Hepatocyte (in vitro differentiated cells): ENCODE measurements at regions not wholly inside any gene's neighbourhood (a gene's known extent, or its start where the extent isn't known, plus 50 kb on each side); places are given as distances from the start of the nearest gene placed in this dataset.

Source experiments
- DNase-seq: peaks from one replicate; pipeline ENCODE4 v3.0.0-alpha.2; 2016; ENCODE audit warnings: low spot score
- H2AFZ ChIP-seq: fragments of 200-600 bp; sonication (generic); 2 replicates; pipeline ENCODE4 v1.6.0; 2016; ENCODE audit warnings: antibody characterized with exemption, mild to moderate bottlenecking
- H3K27ac ChIP-seq: fragments of 200-600 bp; sonication (generic); 2 replicates; pipeline ENCODE4 v1.5.1; 2016; ENCODE audit warnings: mild to moderate bottlenecking
- H3K27me3 ChIP-seq: fragments of 200-600 bp; sonication (generic); 2 replicates; pipeline ENCODE4 v1.6.1; 2016
- H3K36me3 ChIP-seq: fragments of 200-600 bp; sonication (generic); replicated peaks from 2 replicates; pipeline ENCODE4 v1.5.1; 2016; ENCODE audit warnings: low read depth; ENCODE audit not compliant: insufficient read depth
- H3K4me1 ChIP-seq: fragments of 200-600 bp; sonication (generic); 2 replicates; pipeline ENCODE4 v1.5.1; 2016; ENCODE audit warnings: mild to moderate bottlenecking, moderate library complexity; ENCODE audit not compliant: insufficient read depth
- H3K4me2 ChIP-seq: fragments of 200-600 bp; sonication (generic); 2 replicates; pipeline ENCODE4 v1.6.0; 2016
- H3K4me3 ChIP-seq: fragments of 200-600 bp; sonication (generic); 2 replicates; pipeline ENCODE4 v1.5.1; 2016; ENCODE audit warnings: mild to moderate bottlenecking
- H3K79me2 ChIP-seq: fragments of 200-600 bp; sonication (generic); 2 replicates; pipeline ENCODE4 v1.6.0; 2017; ENCODE audit warnings: mild to moderate bottlenecking
- H3K9me2 ChIP-seq: fragments of 200-600 bp; sonication (generic); replicated peaks from 2 replicates; pipeline ENCODE4 v1.6.0; 2017; ENCODE audit warnings: mild to moderate bottlenecking; ENCODE audit not compliant: insufficient read depth
- H3K9me3 ChIP-seq: fragments of 200-600 bp; sonication (generic); 2 replicates; pipeline ENCODE4 v1.5.1; 2016; ENCODE audit warnings: low read depth, mild to moderate bottlenecking
- H4K20me1 ChIP-seq: fragments of 200-600 bp; sonication (generic); 2 replicates; pipeline ENCODE4 v1.6.0; 2016; ENCODE audit warnings: mild to moderate bottlenecking; ENCODE audit not compliant: insufficient read depth, poor library complexity, severe bottlenecking
- EZH2 ChIP-seq: fragments of 200-600 bp; sonication (generic); IDR thresholded peaks from 2 replicates; pipeline ENCODE4 v1.6.1; 2016; ENCODE audit warnings: antibody characterized with exemption, mild to moderate bottlenecking, borderline replicate concordance
- EZH2phosphoT487 ChIP-seq: fragments of 200-600 bp; sonication (generic); IDR thresholded peaks from one replicate; pipeline ENCODE4 v1.6.1; 2018; ENCODE audit warnings: antibody characterized with exemption, mild to moderate bottlenecking, low read depth, moderate library complexity; ENCODE audit not compliant: unreplicated experiment, severe bottlenecking
- WGBS: methylation state at CpG from one replicate; pipeline ENCODE4 v1.1.6; 2016; ENCODE audit warnings: low lambda C conversion rate; ENCODE audit errors: missing lambda C conversion rate; 5-methylcytosine and 5-hydroxymethylcytosine counted together
- TF ChIP-seq, protein P1 (sequence below): fragments of 200-600 bp; sonication (generic); IDR thresholded peaks from 2 replicates; pipeline ENCODE4 v1.5.1; 2016; ENCODE audit warnings: antibody characterized with exemption, mild to moderate bottlenecking; ENCODE audit not compliant: poor library complexity

DNA sequence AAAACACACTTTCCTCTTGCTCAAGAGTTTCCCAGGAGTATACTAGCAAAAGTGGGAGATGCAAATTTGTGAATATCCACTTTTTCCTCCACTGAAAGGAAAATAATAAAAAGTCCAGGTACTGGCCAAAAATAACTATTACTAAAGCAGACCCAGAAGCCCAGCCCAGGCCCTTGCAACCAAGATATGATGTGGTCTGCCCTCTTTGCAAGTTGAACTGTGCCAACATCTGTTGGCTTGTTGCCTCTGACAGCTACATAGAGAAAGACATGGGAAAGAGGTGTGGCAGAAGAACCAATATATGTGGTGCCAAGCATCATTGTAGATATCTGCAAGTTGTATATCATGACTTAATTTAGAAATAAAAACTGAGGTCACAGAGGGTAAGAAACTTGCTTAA lies 78.4 kb upstream of the JAG1 start:
- Histone ChIP-seq H3K4me2 (no peak overlapping the region), H3K27ac (no peak overlapping the region), H3K79me2 (no peaks in the 10 kb centered on the region), H3K9me3 (no peaks in the 10 kb centered on the region), H4K20me1 (no peaks in the 10 kb centered on the region), H3K9me2 (no peaks in the 10 kb centered on the region), H3K27me3 (no peaks in the 10 kb centered on the region), H2AFZ (no peak overlapping the region), H3K4me1 (peaks cover 3% of the 10 kb centered on the region), H3K36me3 (no peaks in the 10 kb centered on the region), H3K4me3 (no peak overlapping the region)
- TF ChIP-seq EZH2 (no peak), EZH2phosphoT487 (no peak)
- TF ChIP-seq, protein P1, sequence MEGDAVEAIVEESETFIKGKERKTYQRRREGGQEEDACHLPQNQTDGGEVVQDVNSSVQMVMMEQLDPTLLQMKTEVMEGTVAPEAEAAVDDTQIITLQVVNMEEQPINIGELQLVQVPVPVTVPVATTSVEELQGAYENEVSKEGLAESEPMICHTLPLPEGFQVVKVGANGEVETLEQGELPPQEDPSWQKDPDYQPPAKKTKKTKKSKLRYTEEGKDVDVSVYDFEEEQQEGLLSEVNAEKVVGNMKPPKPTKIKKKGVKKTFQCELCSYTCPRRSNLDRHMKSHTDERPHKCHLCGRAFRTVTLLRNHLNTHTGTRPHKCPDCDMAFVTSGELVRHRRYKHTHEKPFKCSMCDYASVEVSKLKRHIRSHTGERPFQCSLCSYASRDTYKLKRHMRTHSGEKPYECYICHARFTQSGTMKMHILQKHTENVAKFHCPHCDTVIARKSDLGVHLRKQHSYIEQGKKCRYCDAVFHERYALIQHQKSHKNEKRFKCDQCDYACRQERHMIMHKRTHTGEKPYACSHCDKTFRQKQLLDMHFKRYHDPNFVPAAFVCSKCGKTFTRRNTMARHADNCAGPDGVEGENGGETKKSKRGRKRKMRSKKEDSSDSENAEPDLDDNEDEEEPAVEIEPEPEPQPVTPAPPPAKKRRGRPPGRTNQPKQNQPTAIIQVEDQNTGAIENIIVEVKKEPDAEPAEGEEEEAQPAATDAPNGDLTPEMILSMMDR: no peak
- DNase-seq: no peak

- H3K36me3 ChIP-seq: no peaks in the 10 kb centered on the region
- H2AFZ ChIP-seq: no peak overlapping the region
- H3K9me2 ChIP-seq: no peaks in the 10 kb centered on the region
- H3K4me1 ChIP-seq: no peaks in the 10 kb centered on the region
- H3K9me3 ChIP-seq: no peaks in the 10 kb centered on the region
- no peak overlapping the region for H3K27ac ChIP-seq
- no peaks in the 10 kb centered on the region for H3K79me2 ChIP-seq
- WGBS: 86% methylated on average over 2 of the region's 2 CpGs
- H4K20me1 ChIP-seq: no peaks in the 10 kb centered on the region
- H3K4me3 ChIP-seq: no peak overlapping the region
- TF ChIP-seq, protein P1: no peak
- TF ChIP-seq EZH2 (no peak), EZH2phosphoT487 (no peak)
- H3K4me2 ChIP-seq: no peak overlapping the region
- H3K27me3 ChIP-seq: no peaks in the 10 kb centered on the region
- DNase-seq: no peak
Observed at GRCh38 chr20:10754824-10755223, 81.0 kb upstream of the JAG1 start.

DNA sequence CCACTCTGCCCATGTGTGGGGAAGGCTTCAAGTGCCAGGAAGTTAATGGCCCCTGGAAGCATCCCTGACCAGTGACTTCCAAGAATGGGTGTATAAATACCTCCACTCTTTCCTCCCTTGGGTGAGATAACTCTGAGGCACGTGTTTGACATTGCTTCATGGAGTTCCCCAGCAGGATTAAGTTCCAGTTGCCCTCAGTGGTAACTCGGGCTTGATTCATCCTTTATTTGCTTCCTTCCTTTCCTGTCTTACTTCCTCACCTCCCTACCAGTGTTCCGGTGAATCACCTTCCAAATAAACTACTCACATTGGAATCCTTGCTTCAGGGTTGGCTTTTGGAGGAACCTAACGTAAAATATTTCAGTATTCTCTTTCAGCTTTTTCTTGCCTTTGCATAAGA lies 84.6 kb upstream of the JAG1 start:
- 74% methylated on average over 4 of the region's 4 CpGs for WGBS
- no peaks in the 10 kb centered on the region for H3K79me2 ChIP-seq
- no peak overlapping the region for H3K27ac ChIP-seq
- no peaks in the 10 kb centered on the region for H3K9me2 ChIP-seq
- no peaks in the 10 kb centered on the region for H4K20me1 ChIP-seq
- no peak overlapping the region for H3K4me3 ChIP-seq
- H3K4me2 ChIP-seq: no peak overlapping the region
- no peak for DNase-seq
- H3K4me1 ChIP-seq: no peaks in the 10 kb centered on the region
- TF ChIP-seq, protein P1: no peak
- TF ChIP-seq EZH2: no peak
- TF ChIP-seq EZH2phosphoT487: no peak
- H3K9me3 ChIP-seq: no peaks in the 10 kb centered on the region
- no peak overlapping the region for H2AFZ ChIP-seq
- H3K27me3 ChIP-seq: no peaks in the 10 kb centered on the region
- no peaks in the 10 kb centered on the region for H3K36me3 ChIP-seq

- H3K36me3 ChIP-seq: no peaks in the 10 kb centered on the region
- no peak overlapping the region for H3K4me3 ChIP-seq
- no peaks in the 10 kb centered on the region for H3K4me1 ChIP-seq
- H2AFZ ChIP-seq: no peak overlapping the region
- no peak overlapping the region for H3K27ac ChIP-seq
- H4K20me1 ChIP-seq: no peaks in the 10 kb centered on the region
- no peak overlapping the region for H3K4me2 ChIP-seq
- no peaks in the 10 kb centered on the region for H3K27me3 ChIP-seq
- H3K79me2 ChIP-seq: no peaks in the 10 kb centered on the region
- no peaks in the 10 kb centered on the region for H3K9me2 ChIP-seq
- DNase-seq: peak; percentile 29
- WGBS: 72% methylated on average over 8 of the region's 8 CpGs
- TF ChIP-seq EZH2phosphoT487 (no peak), EZH2 (no peak)
- TF ChIP-seq, protein P1: no peak
- H3K9me3 ChIP-seq: no peaks in the 10 kb centered on the region
Observed at GRCh38 chr20:10761232-10761631, 87.4 kb upstream of the JAG1 start.
